PFSK-1 (cell line): ENCODE measurements at regions not wholly inside any gene's neighbourhood (a gene's known extent, or its start where the extent isn't known, plus 50 kb on each side); places are given as distances from the start of the nearest gene placed in this dataset.

Experiments used
- FOXP2 ChIP-seq: optimal IDR thresholded peaks from 2 replicates; pipeline ENCODE3; 2011; ENCODE audit warnings: borderline replicate concordance, control low read depth, inconsistent platforms; ENCODE audit not compliant: insufficient read depth; ENCODE audit errors: extremely low read length, extremely low read depth
- POLR2AphosphoS5 ChIP-seq: IDR thresholded peaks from 2 replicates; pipeline ENCODE4 v1.6.1; 2012; ENCODE audit warnings: low read depth, mild to moderate bottlenecking, control low read depth, low read length, moderate library complexity
- SIN3A ChIP-seq: IDR thresholded peaks from 2 replicates; pipeline ENCODE4 v1.6.1; 2012; ENCODE audit warnings: mild to moderate bottlenecking, low read length, moderate library complexity, borderline replicate concordance; ENCODE audit not compliant: insufficient read depth
- TAF1 ChIP-seq: IDR thresholded peaks from 2 replicates; pipeline ENCODE4 v1.6.1; 2012; ENCODE audit warnings: low read length, control low read depth, borderline replicate concordance; ENCODE audit not compliant: insufficient read depth
- TF ChIP-seq, protein P1 (sequence below), 2 experiments: IDR thresholded peaks; 2 replicates each; pipeline versions ENCODE4 v1.6.1 to v1.8.0; 2011 to 2012; ENCODE audit warnings: low read depth in 2 of 2, low read length in 2 of 2, control low read depth in 1 of 2, inconsistent platforms in 1 of 2, mild to moderate bottlenecking in 1 of 2, moderate library complexity in 1 of 2; ENCODE audit not compliant: insufficient read depth in 1 of 2

DNA sequence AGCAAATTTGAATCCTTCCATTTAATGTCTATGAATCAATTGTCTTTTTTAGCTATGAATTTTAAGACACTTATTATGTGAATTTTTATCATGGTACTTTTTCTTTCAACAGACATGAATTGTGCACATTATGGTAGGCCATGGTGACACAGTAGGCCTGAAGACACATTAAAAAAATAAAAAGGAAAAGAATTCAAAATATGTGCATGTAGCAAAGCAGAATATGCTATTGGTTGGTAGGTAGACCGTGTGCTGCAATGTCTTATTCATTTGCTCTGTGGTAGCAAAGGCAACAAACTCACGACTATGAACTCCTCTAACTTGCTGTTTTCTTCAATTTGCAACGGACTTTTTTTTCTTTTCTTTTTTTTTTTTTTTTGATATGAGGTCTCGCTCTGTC is 50.0 kb upstream of the EPHA3 start:
- TF ChIP-seq, protein P1, sequence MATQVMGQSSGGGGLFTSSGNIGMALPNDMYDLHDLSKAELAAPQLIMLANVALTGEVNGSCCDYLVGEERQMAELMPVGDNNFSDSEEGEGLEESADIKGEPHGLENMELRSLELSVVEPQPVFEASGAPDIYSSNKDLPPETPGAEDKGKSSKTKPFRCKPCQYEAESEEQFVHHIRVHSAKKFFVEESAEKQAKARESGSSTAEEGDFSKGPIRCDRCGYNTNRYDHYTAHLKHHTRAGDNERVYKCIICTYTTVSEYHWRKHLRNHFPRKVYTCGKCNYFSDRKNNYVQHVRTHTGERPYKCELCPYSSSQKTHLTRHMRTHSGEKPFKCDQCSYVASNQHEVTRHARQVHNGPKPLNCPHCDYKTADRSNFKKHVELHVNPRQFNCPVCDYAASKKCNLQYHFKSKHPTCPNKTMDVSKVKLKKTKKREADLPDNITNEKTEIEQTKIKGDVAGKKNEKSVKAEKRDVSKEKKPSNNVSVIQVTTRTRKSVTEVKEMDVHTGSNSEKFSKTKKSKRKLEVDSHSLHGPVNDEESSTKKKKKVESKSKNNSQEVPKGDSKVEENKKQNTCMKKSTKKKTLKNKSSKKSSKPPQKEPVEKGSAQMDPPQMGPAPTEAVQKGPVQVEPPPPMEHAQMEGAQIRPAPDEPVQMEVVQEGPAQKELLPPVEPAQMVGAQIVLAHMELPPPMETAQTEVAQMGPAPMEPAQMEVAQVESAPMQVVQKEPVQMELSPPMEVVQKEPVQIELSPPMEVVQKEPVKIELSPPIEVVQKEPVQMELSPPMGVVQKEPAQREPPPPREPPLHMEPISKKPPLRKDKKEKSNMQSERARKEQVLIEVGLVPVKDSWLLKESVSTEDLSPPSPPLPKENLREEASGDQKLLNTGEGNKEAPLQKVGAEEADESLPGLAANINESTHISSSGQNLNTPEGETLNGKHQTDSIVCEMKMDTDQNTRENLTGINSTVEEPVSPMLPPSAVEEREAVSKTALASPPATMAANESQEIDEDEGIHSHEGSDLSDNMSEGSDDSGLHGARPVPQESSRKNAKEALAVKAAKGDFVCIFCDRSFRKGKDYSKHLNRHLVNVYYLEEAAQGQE (IDR thresholded peaks at IDR 0.05; ENCODE audit: insufficient read depth in 1 of 2, low read depth in 2 of 2, low read length in 2 of 2) = no peak
- TF ChIP-seq SIN3A (no peak), TAF1 (no peak), POLR2AphosphoS5 (no peak), FOXP2 (no peak)
